OCI-LY3 (cell line): ENCODE measurements at regions not wholly inside any gene's neighbourhood (a gene's known extent, or its start where the extent isn't known, plus 50 kb on each side); places are given as distances from the start of the nearest gene placed in this dataset.
A peak's percentile ranks its signal among the peaks of the same experiment; 100 is the strongest.

Source experiments
- H2AFZ ChIP-seq: fragments of 200-600, 300-600 bp; shearing (Covaris generic); 2 replicates; pipeline ENCODE4 v1.6.0; 2014; ENCODE audit warnings: antibody characterized with exemption, low read depth, low read length
- H3K27ac ChIP-seq: fragments of 200-600, 300-600 bp; sonication (generic); 2 replicates; pipeline ENCODE4 v1.5.1; 2014; ENCODE audit warnings: mild to moderate bottlenecking, low read length, moderate library complexity, mixed read lengths
- H3K27me3 ChIP-seq: fragments of 200-600, 300-600 bp; sonication (generic); 2 replicates; pipeline ENCODE4 v1.6.1; 2014; ENCODE audit warnings: low read depth, low read length, mixed read lengths
- H3K36me3 ChIP-seq: fragments of 200-600, 300-600 bp; sonication (generic); replicated peaks from 2 replicates; pipeline ENCODE3; 2014; ENCODE audit warnings: low read depth, low read length, mixed read lengths
- H3K4me1 ChIP-seq: fragments of 300-600, 200-600 bp; sonication (generic); 2 replicates; pipeline ENCODE4 v1.6.1; 2014; ENCODE audit warnings: low read length, mixed read lengths
- H3K4me2 ChIP-seq: fragments of 200-600, 300-600 bp; sonication (generic); 2 replicates; pipeline ENCODE4 v1.6.1; 2014; ENCODE audit warnings: low read length, mixed read lengths
- H3K4me3 ChIP-seq: fragments of 300-600, 200-600 bp; sonication (generic); 2 replicates; pipeline ENCODE4 v1.5.1; 2014; ENCODE audit warnings: antibody characterized with exemption, mild to moderate bottlenecking, low read length, moderate library complexity
- H3K79me2 ChIP-seq: fragments of 300-600, 200-600 bp; shearing (Covaris generic); 2 replicates; pipeline ENCODE4 v1.6.1; 2014; ENCODE audit warnings: mild to moderate bottlenecking, low read length, mixed read lengths
- H3K9ac ChIP-seq: fragments of 300-600, 200-600 bp; shearing (Covaris generic); 2 replicates; pipeline ENCODE4 v1.6.0; 2014; ENCODE audit warnings: mild to moderate bottlenecking, low read length, moderate library complexity
- H3K9me3 ChIP-seq: fragments of 200-600, 300-600 bp; shearing (Covaris generic); 2 replicates; pipeline ENCODE4 v1.6.1; 2014; ENCODE audit warnings: low read length, mixed read lengths; ENCODE audit not compliant: insufficient read depth
- H4K20me1 ChIP-seq: fragments of 200-600, 300-600 bp; sonication (generic); 2 replicates; pipeline ENCODE4 v1.6.1; 2016; ENCODE audit warnings: low read length, mixed read lengths; ENCODE audit not compliant: insufficient read depth
- EZH2phosphoT487 ChIP-seq: fragments of 200-600 bp; shearing (Covaris generic); IDR thresholded peaks from 2 replicates; pipeline ENCODE4 v1.6.1; 2018; ENCODE audit warnings: antibody characterized with exemption, mixed run types, low read depth
- TF ChIP-seq, protein P1 (sequence below): fragments of 200-600, 300-600 bp; sonication (generic); IDR thresholded peaks from 2 replicates; pipeline ENCODE4 v1.5.1; 2014; ENCODE audit warnings: antibody characterized with exemption, low read length, low read depth

DNA sequence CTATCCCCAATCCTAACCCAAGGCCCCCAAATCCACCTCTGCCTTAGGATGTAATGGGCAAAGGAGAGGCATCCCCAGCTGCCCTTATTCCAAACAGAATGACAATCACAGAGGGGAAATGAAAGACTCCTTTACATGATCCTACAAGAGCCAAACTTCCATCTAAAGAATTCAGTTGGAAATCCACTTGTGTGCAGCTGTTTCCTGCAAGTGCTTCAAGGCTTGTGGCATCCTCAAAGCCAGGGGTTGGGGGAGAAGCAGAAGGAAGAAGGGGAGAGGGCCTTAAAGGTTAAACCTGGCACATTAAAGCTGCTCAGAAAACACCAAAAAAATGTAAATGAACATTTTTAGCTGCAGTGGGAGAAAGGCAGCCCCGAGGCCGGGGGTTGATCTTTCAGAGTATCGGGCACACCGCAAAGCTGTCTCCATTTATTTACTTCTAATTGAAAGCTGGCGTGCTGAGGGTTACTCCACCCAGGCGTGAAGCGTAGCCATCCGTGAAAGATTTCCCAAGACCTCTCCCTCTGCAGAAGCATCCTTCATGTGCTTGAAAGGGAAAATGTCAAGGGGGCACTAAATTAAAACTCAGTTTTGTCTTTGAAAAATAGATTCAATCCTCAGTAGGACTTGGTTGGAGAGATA is 217.8 kb downstream of the SHQ1 start:
- no peak overlapping the region for H2AFZ ChIP-seq
- no peak for TF ChIP-seq EZH2phosphoT487
- TF ChIP-seq, protein P1, sequence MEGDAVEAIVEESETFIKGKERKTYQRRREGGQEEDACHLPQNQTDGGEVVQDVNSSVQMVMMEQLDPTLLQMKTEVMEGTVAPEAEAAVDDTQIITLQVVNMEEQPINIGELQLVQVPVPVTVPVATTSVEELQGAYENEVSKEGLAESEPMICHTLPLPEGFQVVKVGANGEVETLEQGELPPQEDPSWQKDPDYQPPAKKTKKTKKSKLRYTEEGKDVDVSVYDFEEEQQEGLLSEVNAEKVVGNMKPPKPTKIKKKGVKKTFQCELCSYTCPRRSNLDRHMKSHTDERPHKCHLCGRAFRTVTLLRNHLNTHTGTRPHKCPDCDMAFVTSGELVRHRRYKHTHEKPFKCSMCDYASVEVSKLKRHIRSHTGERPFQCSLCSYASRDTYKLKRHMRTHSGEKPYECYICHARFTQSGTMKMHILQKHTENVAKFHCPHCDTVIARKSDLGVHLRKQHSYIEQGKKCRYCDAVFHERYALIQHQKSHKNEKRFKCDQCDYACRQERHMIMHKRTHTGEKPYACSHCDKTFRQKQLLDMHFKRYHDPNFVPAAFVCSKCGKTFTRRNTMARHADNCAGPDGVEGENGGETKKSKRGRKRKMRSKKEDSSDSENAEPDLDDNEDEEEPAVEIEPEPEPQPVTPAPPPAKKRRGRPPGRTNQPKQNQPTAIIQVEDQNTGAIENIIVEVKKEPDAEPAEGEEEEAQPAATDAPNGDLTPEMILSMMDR: no peak
- no peaks in the 10 kb centered on the region for H3K79me2 ChIP-seq
- peaks cover 37% of the 10 kb centered on the region for H3K4me1 ChIP-seq
- H3K27me3 ChIP-seq: peaks cover 34% of the 10 kb centered on the region
- H4K20me1 ChIP-seq: peaks cover 4% of the 10 kb centered on the region; the same call in 1 of the 2 replicates
- no peak overlapping the region for H3K27ac ChIP-seq
- peaks cover 5% of the 10 kb centered on the region; the same call in 1 of the 2 replicates for H3K9me3 ChIP-seq
- no peak overlapping the region for H3K9ac ChIP-seq
- no peaks in the 10 kb centered on the region for H3K36me3 ChIP-seq
- H3K4me2 ChIP-seq: no peak overlapping the region
- no peak overlapping the region for H3K4me3 ChIP-seq

DNA sequence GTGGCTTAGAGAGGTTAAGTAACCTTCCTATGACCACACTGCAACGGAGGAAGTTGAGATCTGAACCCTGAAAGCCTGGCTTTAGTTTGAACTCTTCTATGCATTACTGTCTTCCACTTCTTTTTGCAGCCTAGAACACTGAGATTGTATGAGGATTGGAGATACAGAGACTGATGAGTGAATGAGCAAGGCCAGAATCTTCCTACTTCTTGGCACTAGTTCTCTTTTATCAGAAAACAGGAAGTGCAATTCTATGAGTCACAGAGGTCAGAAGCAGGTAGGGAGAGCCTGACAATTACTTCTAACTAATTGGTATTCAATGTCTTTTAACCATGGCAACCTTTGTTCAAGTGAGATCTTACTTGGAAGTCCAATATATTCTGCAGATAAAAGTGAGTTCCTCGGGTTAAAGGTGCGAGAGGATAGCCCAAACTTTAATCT is 219.0 kb downstream of the SHQ1 start:
- Histone ChIP-seq H3K9me3 (peaks cover 5% of the 10 kb centered on the region; the same call in 1 of the 2 replicates), H2AFZ (no peak overlapping the region), H3K4me1 (peaks cover 31% of the 10 kb centered on the region), H3K27ac (no peak overlapping the region), H3K9ac (no peak overlapping the region), H3K27me3 (peaks cover 22% of the 10 kb centered on the region), H3K79me2 (no peaks in the 10 kb centered on the region), H3K4me3 (no peak overlapping the region), H4K20me1 (no peaks in the 10 kb centered on the region; the same call in 1 of the 2 replicates), H3K36me3 (no peaks in the 10 kb centered on the region), H3K4me2 (peak overlapping the region; percentile 13; the same call in 1 of the 2 replicates)
- TF ChIP-seq, protein P1: no peak
- TF ChIP-seq EZH2phosphoT487: no peak

DNA sequence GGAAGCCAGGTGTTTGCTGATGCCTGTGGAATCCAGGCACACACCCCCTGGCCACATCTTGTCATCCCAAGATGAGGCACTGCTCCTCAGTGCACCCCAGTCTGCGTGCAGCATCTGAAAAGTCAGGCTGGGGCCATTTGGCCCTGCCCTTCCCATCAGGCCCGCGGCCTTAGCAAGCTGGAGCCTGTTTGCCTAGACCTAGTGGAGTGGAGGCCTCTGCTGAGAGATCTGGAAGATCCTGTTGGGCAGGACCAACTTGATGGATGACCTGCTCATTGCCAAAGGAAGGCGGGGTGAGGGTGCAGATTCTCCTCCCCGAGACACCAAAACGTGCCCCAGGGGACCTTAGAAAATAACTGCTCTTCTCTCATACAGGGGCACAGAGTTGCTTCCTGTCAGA is 220.2 kb downstream of the SHQ1 start:
- H3K79me2 ChIP-seq: no peaks in the 10 kb centered on the region
- TF ChIP-seq EZH2phosphoT487: no peak
- TF ChIP-seq, protein P1: no peak
- H3K4me2 ChIP-seq: no peak overlapping the region

DNA sequence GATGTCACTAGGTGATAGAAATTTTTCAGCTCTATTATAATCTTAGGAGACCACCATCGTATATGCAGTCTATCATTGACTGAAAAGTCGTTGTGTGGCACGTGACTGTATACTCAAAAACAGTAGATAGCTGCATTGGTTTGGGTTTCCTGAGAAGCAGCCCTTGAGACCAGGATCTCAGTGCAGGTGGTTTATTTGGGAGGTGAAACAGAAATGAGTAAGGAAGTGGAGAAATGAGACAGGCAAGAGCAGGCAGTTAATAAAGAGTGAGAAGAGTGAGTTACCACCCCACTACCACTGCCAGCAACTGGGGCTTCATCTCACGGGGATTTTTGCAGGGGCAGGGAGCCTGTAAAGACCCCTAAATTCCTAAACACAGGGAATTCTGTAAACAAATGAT is 221.0 kb downstream of the SHQ1 start:
- Histone ChIP-seq H3K4me1 (peaks cover 18% of the 10 kb centered on the region), H3K4me3 (no peak overlapping the region), H3K4me2 (no peak overlapping the region), H3K9ac (no peak overlapping the region), H3K9me3 (peaks cover 5% of the 10 kb centered on the region; the same call in 1 of the 2 replicates), H2AFZ (no peak overlapping the region), H3K36me3 (no peaks in the 10 kb centered on the region), H3K27ac (no peak overlapping the region), H3K27me3 (peaks cover 9% of the 10 kb centered on the region), H4K20me1 (no peaks in the 10 kb centered on the region; the same call in 1 of the 2 replicates), H3K79me2 (no peaks in the 10 kb centered on the region)
- TF ChIP-seq, protein P1: no peak
- no peak for TF ChIP-seq EZH2phosphoT487

More for the DNA sequence above, 220.2 kb downstream of the SHQ1 start:
- Histone ChIP-seq H2AFZ (no peak overlapping the region), H3K9me3 (peaks cover 5% of the 10 kb centered on the region; the same call in 1 of the 2 replicates), H3K27ac (no peak overlapping the region), H4K20me1 (no peaks in the 10 kb centered on the region; the same call in 1 of the 2 replicates), H3K36me3 (no peaks in the 10 kb centered on the region), H3K4me1 (peaks cover 20% of the 10 kb centered on the region), H3K27me3 (peaks cover 17% of the 10 kb centered on the region), H3K4me3 (no peak overlapping the region), H3K9ac (no peak overlapping the region)
